ENCODE measurements at regions not wholly inside any gene's neighbourhood (a gene's known extent, or its start where the extent isn't known, plus 50 kb on each side); places are given as distances from the start of the nearest gene placed in this dataset.
A peak's percentile ranks its signal among the peaks of the same experiment; 100 is the strongest.

DNA sequence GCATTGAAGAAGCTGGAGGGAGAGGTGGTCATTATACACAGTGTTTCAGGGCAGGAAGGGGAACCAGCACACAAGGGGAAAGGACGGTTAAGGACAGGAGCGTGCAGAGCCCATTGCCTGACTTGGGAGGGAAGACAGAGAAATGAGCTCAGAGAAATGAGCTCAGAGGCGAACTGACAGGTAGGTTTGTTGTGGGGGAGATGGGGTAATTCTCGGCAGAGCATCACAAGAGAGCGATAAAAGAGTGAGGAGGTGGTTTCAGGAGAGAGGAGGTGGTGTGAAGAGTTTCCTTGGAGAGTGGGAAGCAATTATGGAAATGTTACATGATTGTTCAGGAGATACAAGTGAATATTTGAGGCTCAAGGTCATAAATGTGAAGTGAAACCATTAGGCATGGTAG, 61.0 kb downstream of the MRGPRX1 start:
- no peak for DNase-seq

DNA sequence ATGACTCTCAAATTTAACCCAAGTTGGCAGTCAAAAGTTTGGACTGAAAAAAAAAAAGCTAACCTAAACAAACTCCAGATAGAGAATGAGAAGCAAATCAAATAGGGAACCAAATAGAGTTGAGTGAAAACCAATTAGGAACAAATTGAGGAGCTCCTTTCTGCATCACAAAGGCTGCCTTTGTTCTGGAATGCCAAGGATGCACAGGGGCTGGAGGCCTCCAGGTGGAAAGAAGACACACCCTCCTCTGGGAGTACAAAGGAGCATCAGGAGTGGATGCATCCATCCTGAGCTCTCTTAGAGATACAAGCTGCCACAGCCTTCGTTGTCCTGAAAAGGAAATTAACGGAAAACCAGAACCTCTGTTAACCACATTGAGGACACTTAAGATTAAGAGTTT, 73.3 kb downstream of the MRGPRX1 start:
- no peak for DNase-seq

DNA sequence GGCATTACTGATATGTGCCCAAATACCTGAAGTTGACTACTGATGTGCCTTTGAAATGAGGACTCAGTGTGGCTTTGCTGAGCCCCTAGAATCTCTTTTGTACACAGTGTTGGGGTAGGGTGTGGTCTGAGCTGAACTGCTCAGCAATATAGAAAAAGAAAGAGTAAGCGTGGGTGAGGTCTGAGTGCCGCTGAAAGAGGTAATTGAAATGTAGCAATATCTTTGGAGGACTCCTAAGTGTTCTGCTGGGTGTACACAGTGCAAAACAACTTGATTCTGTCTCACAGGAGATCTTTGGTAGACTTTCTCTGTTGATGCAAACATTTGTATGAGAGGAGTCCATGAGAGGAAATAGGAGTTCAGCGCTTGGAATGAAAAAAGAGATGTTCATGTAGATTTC, 73.7 kb upstream of the PTPN5 start:
- DNase-seq, result no peak

DNA sequence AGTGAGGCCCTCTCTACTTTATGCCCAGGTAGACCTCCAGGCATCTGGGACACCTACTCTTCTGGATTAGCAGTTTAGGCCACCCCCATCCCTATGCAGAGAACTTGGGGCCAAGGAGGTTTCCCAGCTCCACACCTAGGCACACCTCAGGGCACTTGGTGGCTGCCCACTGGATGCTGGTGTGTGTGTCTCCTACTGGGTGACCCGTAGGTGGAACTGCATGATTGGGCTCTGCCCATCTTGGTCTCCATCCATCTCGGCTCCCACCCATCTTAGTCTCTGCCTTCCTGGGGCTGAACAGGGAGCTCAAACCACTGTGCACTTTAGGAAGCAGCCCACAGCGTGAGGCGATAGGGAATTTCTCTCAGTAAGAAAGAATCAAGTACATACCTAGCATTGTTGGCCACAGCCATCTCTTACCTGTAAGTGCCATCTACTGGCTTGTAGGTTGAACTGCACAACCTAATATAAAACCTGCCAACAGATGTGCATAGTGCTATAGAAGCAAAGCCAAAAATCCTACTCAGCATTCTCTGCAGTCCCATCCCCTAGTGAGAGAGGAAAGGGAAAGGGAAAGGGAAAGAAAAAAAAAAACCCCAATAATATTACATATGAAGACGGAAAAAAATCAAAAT, 61.6 kb upstream of the PTPN5 start:
- peak; percentile 4 for DNase-seq

DNA sequence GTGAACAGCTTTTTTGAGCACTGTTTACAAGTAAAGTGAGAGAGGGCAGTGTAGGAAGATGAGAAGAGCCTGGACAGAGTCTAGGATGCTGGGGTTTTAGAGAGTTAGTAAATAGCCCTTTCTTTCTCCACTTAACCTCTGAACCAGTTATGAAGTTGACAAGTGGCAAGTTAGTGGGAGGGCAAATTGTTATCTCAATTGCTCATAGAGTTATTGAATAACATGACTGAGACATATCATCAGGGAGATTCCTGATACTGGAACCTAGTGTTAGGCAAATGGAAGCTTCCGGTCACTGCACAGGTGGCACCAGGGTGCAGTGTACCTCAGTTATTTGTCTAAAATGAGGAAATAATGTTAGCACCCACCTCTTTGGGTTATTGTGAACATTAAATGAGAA, 57.8 kb upstream of the PTPN5 start:
- DNase-seq, result no peak

DNA sequence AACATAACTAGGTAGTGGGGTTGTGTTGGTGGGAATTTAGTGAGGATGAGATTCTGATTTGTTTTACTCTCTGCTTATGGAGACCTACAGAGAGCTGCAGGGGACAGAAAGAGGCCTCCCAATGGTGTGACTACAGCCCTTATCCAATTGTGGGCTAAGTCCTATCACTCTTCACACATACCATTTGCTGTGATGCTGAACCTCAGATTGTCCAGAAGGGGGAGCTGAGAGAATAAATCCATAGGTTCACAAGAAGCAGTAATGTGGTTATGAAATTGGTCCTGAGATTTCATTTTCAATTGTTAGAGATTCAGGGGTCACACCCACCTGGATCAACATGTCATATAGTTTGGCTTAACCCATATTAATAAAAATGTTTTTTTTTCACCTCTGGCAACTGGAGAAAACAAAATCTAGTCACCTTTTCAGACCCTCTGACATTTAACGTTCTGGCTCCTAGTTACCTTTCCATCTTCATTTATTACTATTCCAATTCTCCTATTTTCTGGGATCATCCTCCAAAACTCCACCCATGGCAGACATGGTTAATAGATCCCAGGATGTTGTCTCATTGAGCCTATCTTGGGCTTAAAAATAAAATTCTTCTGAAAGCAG, 53.3 kb upstream of the PTPN5 start:
- DNase-seq, result peak; percentile 24
